Tibial nerve (tissue), 4 donors: ENCODE measurements at regions not wholly inside any gene's neighbourhood (a gene's known extent, or its start where the extent isn't known, plus 50 kb on each side); places are given as distances from the start of the nearest gene placed in this dataset.

Experiments
- EP300 ChIP-seq, 2 donors: sonication (generic); formaldehyde crosslinking; IDR thresholded peaks; one replicate each; pipeline ENCODE4 v1.6.1; 2017; ENCODE audit warnings: antibody characterized with exemption in 2 of 2, mild to moderate bottlenecking in 1 of 2
- POLR2A ChIP-seq, 2 donors: fragments of 450-650 bp; IDR thresholded peaks; one replicate each; pipeline ENCODE4 v1.6.1; 2017; ENCODE audit warnings: antibody characterized with exemption in 2 of 2, mild to moderate bottlenecking in 2 of 2, moderate library complexity in 2 of 2
- TF ChIP-seq, protein P1 (sequence below), 5 experiments: fragments of 200-600 bp in 3 of 5; fragments of 450-650 bp in 2 of 5; sonication (generic) in 3 of 5; IDR thresholded peaks; one replicate each; pipeline ENCODE4 v1.5.1; 2016 to 2019; ENCODE audit warnings: antibody characterized with exemption in 5 of 5, mild to moderate bottlenecking in 3 of 5, moderate library complexity in 2 of 5

DNA sequence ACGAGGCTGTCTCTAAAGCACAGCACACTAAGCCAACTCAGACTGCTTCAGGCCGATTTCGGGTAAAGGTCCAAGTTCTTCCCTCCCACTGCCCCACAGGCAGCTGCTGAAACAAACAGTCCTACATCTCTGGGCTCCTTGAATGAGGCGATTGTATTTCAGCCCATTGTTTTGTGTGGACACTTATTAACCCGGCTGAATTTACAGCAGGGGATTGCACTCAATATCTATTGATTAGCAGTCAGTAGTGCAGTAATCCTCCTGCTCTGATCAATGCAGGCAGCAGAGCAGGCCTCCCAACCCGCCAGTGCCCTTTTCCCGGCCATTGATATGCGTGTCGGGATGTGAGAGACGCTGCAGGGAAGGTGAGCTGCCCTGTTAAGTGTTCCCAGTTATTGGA, 330.1 kb downstream of the CMPK2 start:
- TF ChIP-seq, protein P1, sequence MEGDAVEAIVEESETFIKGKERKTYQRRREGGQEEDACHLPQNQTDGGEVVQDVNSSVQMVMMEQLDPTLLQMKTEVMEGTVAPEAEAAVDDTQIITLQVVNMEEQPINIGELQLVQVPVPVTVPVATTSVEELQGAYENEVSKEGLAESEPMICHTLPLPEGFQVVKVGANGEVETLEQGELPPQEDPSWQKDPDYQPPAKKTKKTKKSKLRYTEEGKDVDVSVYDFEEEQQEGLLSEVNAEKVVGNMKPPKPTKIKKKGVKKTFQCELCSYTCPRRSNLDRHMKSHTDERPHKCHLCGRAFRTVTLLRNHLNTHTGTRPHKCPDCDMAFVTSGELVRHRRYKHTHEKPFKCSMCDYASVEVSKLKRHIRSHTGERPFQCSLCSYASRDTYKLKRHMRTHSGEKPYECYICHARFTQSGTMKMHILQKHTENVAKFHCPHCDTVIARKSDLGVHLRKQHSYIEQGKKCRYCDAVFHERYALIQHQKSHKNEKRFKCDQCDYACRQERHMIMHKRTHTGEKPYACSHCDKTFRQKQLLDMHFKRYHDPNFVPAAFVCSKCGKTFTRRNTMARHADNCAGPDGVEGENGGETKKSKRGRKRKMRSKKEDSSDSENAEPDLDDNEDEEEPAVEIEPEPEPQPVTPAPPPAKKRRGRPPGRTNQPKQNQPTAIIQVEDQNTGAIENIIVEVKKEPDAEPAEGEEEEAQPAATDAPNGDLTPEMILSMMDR (IDR thresholded peaks at IDR 0.05): no peak
- no peak for TF ChIP-seq POLR2A (IDR thresholded peaks at IDR 0.05)
- TF ChIP-seq EP300 (IDR thresholded peaks at IDR 0.05): no peak
